Keratinocyte (primary cell): ENCODE measurements at regions not wholly inside any gene's neighbourhood (a gene's known extent, or its start where the extent isn't known, plus 50 kb on each side); places are given as distances from the start of the nearest gene placed in this dataset.

Source experiments
- DNase-seq: peaks from one replicate; pipeline ENCODE4 v3.0.0-alpha.2; 2011; ENCODE audit warnings: low read depth, missing footprints, low spot score
- FAIRE-seq: peaks from 2 replicates; lab custom pipeline; 2011; peaks lifted over from hg19 to GRCh38; lab: Jason Lieb, UNC
- H2AFZ ChIP-seq: 2 replicates; pipeline ENCODE4 v1.6.0; 2012; ENCODE audit warnings: low read length, control low read depth, inconsistent platforms; ENCODE audit not compliant: control insufficient read depth
- H3K27ac ChIP-seq: 2 replicates; pipeline ENCODE4 v1.5.1; 2011; ENCODE audit warnings: low read length; ENCODE audit not compliant: control insufficient read depth, insufficient read depth
- H3K27me3 ChIP-seq: 3 replicates; pipeline ENCODE4 v1.6.0; 2011; ENCODE audit warnings: low read length; ENCODE audit not compliant: control insufficient read depth, insufficient read depth; ENCODE audit errors: extremely low read depth
- H3K36me3 ChIP-seq, 2 experiments: 2 replicates in 1 of 2; 3 replicates in 1 of 2; pipeline ENCODE4 v1.5.1; 2011; ENCODE audit warnings: low read length in 2 of 2, mild to moderate bottlenecking in 1 of 2; ENCODE audit not compliant: control insufficient read depth in 2 of 2, insufficient read depth in 2 of 2; ENCODE audit errors: extremely low read depth in 1 of 2
- H3K4me1 ChIP-seq: 3 replicates; pipeline ENCODE4 v1.5.1; 2011; ENCODE audit warnings: low read length; ENCODE audit not compliant: control insufficient read depth, insufficient read depth; ENCODE audit errors: extremely low read depth
- H3K4me2 ChIP-seq: 3 replicates; pipeline ENCODE4 v1.6.0; 2011; ENCODE audit warnings: low read depth, low read length; ENCODE audit not compliant: control insufficient read depth, insufficient read depth; ENCODE audit errors: extremely low read depth
- H3K4me3 ChIP-seq, 3 experiments: fragments of 200-600 bp in 1 of 3; sonication (generic) in 1 of 3; 2 replicates in 2 of 3; 3 replicates in 1 of 3; pipeline ENCODE4 v1.5.1; 2011 to 2016; ENCODE audit warnings: low read length in 3 of 3, mild to moderate bottlenecking in 3 of 3, control low read depth in 2 of 3, inconsistent platforms in 1 of 3, low read depth in 1 of 3, mixed read lengths in 1 of 3, mixed run types in 1 of 3, moderate library complexity in 1 of 3; ENCODE audit not compliant: control insufficient read depth in 2 of 3, insufficient read depth in 2 of 3; ENCODE audit errors: extremely low read depth in 1 of 3
- H3K79me2 ChIP-seq: 2 replicates; pipeline ENCODE4 v1.6.0; 2012; ENCODE audit warnings: low read length; ENCODE audit not compliant: control insufficient read depth, insufficient read depth
- H3K9ac ChIP-seq: 3 replicates; pipeline ENCODE4 v1.6.0; 2011; ENCODE audit warnings: low read length; ENCODE audit not compliant: control insufficient read depth, insufficient read depth; ENCODE audit errors: extremely low read depth
- H3K9me1 ChIP-seq: 3 replicates; pipeline ENCODE4 v1.6.0; 2011; ENCODE audit warnings: low read length; ENCODE audit not compliant: control insufficient read depth, insufficient read depth; ENCODE audit errors: extremely low read depth
- H3K9me3 ChIP-seq: 2 replicates; pipeline ENCODE4 v1.5.1; 2012; ENCODE audit warnings: low read depth, low read length; ENCODE audit not compliant: control insufficient read depth
- H4K20me1 ChIP-seq: 3 replicates; pipeline ENCODE4 v1.6.0; 2011; ENCODE audit warnings: low read length; ENCODE audit not compliant: control insufficient read depth, insufficient read depth; ENCODE audit errors: extremely low read depth
- EZH2 ChIP-seq: IDR thresholded peaks from one replicate; pipeline ENCODE4 v1.6.1; 2012; ENCODE audit warnings: inconsistent platforms, mild to moderate bottlenecking, low read length, moderate library complexity
- dilution Hi-C: fragments of 300-500 bp; cut with MboI; formaldehyde crosslinking; loops from one replicate; pipeline ENCODE4 v1.7.0; 2020; ENCODE audit warnings: low sequenced_read_pairs; ENCODE audit not compliant: extremely low pct_ligation_motif_present
- TF ChIP-seq, protein P1 (sequence below), 3 experiments: IDR thresholded peaks in 1 of 3; conservative IDR thresholded peaks in 1 of 3; optimal IDR thresholded peaks in 1 of 3; 2 replicates in 2 of 3; 3 replicates in 1 of 3; pipeline versions ENCODE3 to v1.5.1; 2011; ENCODE audit warnings: low read length in 3 of 3, mild to moderate bottlenecking in 3 of 3, moderate library complexity in 2 of 3, control low read depth in 1 of 3, inconsistent platforms in 1 of 3; ENCODE audit not compliant: insufficient read depth in 2 of 3; ENCODE audit errors: extremely low read depth in 1 of 3

DNA sequence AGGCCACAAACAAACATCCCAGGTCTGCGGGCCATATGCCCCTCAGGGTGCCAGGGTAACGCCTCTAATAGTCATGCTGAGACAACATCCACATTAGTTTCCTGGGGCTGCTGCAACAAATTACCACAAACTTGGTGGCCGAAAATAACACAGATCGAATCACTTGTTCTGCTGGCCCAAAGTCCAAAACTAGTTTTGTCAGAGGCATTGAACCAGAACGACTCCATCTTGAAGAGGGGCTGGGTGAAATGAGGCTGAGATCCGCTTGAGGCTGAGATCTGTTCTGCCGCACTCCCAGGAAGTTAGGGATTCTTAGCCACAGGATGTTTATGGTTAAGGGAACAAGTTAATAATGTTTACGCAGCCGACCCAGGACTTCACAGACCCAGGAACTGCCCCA, 66.7 kb downstream of the COPS8 start:
- Histone ChIP-seq H3K9me3 (peaks cover 4% of the 10 kb centered on the region), H3K79me2 (no peaks in the 10 kb centered on the region), H3K27ac (no peak overlapping the region), H4K20me1 (no peaks in the 10 kb centered on the region), H3K4me3 (no peak overlapping the region), H3K9ac (no peak overlapping the region), H3K9me1 (no peaks in the 10 kb centered on the region), H3K4me2 (no peak overlapping the region), H2AFZ (no peak overlapping the region), H3K27me3 (no peaks in the 10 kb centered on the region), H3K4me1 (no peaks in the 10 kb centered on the region), H3K36me3 (no peaks in the 10 kb centered on the region)
- TF ChIP-seq EZH2 = no peak
- TF ChIP-seq, protein P1, sequence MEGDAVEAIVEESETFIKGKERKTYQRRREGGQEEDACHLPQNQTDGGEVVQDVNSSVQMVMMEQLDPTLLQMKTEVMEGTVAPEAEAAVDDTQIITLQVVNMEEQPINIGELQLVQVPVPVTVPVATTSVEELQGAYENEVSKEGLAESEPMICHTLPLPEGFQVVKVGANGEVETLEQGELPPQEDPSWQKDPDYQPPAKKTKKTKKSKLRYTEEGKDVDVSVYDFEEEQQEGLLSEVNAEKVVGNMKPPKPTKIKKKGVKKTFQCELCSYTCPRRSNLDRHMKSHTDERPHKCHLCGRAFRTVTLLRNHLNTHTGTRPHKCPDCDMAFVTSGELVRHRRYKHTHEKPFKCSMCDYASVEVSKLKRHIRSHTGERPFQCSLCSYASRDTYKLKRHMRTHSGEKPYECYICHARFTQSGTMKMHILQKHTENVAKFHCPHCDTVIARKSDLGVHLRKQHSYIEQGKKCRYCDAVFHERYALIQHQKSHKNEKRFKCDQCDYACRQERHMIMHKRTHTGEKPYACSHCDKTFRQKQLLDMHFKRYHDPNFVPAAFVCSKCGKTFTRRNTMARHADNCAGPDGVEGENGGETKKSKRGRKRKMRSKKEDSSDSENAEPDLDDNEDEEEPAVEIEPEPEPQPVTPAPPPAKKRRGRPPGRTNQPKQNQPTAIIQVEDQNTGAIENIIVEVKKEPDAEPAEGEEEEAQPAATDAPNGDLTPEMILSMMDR (optimal IDR thresholded peaks at IDR 0.05 in 1 of 3, IDR thresholded peaks at IDR 0.05 in 1 of 3, conservative IDR thresholded peaks at IDR 0.05 in 1 of 3; ENCODE audit: extremely low read depth in 1 of 3, insufficient read depth in 2 of 3, low read length in 3 of 3) = no peak
- dilution Hi-C loops = no loop called here
- DNase-seq (no peak), FAIRE-seq (no peak)

DNA sequence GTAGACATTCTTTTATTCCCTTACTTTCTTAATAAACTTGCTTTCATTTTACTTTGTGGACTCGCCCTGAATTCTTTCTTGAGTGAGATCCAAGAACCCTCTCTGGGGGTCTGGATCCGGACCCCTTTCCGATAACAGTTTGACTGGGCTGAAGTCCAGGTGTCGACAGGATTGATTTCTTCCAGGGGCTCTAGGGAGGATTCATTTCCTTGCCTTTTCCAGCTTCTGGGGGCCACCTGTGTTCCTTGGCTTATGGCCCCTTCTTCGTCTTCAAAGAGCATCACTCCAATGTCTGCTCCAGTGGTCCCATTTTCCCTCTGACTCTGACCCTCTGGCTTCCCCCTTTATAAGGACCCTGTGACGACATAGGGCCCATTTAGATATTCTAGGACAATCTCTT, 67.5 kb downstream of the COPS8 start:
- no peak for DNase-seq
- H3K9me1 ChIP-seq = no peaks in the 10 kb centered on the region
- no peaks in the 10 kb centered on the region for H3K79me2 ChIP-seq
- dilution Hi-C loops = no loop called here
- H3K27me3 ChIP-seq = no peaks in the 10 kb centered on the region
- H4K20me1 ChIP-seq = no peaks in the 10 kb centered on the region
- TF ChIP-seq, protein P1 (optimal IDR thresholded peaks at IDR 0.05 in 1 of 3, IDR thresholded peaks at IDR 0.05 in 1 of 3, conservative IDR thresholded peaks at IDR 0.05 in 1 of 3; ENCODE audit: extremely low read depth in 1 of 3, insufficient read depth in 2 of 3, low read length in 3 of 3) = no peak
- no peak for TF ChIP-seq EZH2
- no peak overlapping the region for H3K4me2 ChIP-seq
- no peak overlapping the region for H3K27ac ChIP-seq
- H3K4me1 ChIP-seq = no peaks in the 10 kb centered on the region
- no peak overlapping the region for H2AFZ ChIP-seq
- H3K36me3 ChIP-seq = no peaks in the 10 kb centered on the region
- FAIRE-seq = no peak
- no peak overlapping the region for H3K9ac ChIP-seq
- no peak overlapping the region for H3K4me3 ChIP-seq
- peaks cover 2% of the 10 kb centered on the region for H3K9me3 ChIP-seq
